ENCODE measurements at regions not wholly inside any gene's neighbourhood (a gene's known extent, or its start where the extent isn't known, plus 50 kb on each side); places are given as distances from the start of the nearest gene placed in this dataset.
"Not testable (repeated sequence)": the region's sequence is repeated elsewhere in the genome, so short reads cannot be mapped to it uniquely, and the experiment has no call there.

DNA sequence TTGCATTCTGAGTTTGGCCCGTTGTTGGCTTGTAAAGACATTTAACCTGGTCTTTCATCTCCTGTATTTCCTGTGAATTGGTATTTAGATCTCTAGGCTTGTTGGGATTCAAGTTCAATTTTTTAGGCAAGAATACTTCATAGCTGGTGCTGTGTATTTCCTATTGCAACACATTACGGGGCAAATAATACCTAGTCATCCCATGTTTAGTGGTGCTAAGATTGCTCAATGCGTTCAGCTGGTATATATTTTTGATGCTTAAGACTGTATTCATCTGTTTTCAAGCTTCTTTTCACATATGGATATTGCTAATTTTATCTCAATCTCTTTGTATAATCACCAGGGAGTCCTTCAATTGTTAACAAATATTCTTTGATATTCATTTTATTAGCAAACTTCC, 87.5 kb upstream of the ZBTB18 start:
- DNase-seq (ENCODE audit: extremely low read depth, low read depth), result no peak
- no peak overlapping the region for H3K4me3 ChIP-seq (replicated peaks; ENCODE audit: low read depth, low read length)
- TF ChIP-seq, protein P1, sequence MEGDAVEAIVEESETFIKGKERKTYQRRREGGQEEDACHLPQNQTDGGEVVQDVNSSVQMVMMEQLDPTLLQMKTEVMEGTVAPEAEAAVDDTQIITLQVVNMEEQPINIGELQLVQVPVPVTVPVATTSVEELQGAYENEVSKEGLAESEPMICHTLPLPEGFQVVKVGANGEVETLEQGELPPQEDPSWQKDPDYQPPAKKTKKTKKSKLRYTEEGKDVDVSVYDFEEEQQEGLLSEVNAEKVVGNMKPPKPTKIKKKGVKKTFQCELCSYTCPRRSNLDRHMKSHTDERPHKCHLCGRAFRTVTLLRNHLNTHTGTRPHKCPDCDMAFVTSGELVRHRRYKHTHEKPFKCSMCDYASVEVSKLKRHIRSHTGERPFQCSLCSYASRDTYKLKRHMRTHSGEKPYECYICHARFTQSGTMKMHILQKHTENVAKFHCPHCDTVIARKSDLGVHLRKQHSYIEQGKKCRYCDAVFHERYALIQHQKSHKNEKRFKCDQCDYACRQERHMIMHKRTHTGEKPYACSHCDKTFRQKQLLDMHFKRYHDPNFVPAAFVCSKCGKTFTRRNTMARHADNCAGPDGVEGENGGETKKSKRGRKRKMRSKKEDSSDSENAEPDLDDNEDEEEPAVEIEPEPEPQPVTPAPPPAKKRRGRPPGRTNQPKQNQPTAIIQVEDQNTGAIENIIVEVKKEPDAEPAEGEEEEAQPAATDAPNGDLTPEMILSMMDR (IDR thresholded peaks at IDR 0.05; ENCODE audit: low read depth, low read length, missing control alignments), result no peak

DNA sequence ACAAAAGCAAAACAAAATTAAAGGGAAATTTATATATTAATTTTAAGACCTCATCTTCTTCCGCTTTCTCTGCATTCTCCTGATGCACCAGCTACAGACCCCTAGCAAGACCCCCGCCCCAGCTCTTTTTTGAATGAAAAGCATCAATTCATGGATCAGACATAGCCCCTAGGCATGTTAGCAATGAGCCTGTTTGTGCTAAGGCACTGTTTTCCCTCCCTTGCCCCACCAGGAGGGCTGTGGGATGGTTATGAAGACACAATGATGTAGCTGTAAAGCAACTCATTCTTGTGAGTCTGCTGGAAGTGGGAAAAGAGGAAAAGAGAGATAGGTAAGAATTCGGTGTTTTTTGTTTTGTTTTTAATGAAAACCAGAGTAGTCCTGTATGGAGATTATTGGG, 88.5 kb upstream of the ZBTB18 start:
- no peak for DNase-seq (ENCODE audit: extremely low read depth, low read depth)
- no peak overlapping the region for H3K4me3 ChIP-seq (replicated peaks; ENCODE audit: low read depth, low read length)
- TF ChIP-seq, protein P1 (IDR thresholded peaks at IDR 0.05; ENCODE audit: low read depth, low read length, missing control alignments), result no peak

DNA sequence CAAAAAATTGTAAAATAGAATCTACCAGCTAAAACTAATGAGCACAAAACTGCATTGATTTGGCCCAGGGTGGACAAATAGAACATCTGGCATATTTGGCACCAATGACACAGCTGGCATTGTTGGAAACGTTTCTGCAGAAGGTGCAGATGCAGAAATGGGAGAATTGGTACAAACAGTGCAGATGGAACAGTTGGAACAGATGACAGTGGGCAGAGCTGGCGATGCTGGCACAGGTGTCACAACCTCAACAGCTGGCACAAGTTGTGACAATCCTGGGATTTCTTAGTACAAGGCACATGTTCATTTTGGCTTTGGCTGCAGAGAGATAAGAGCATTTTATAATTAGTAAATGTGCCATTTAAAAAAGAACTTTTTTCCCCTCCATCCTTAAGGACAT, 91.1 kb upstream of the ZBTB18 start:
- H3K4me3 ChIP-seq (replicated peaks; ENCODE audit: low read depth, low read length), result no peak overlapping the region
- TF ChIP-seq, protein P1 (IDR thresholded peaks at IDR 0.05; ENCODE audit: low read depth, low read length, missing control alignments), result no peak
- DNase-seq (ENCODE audit: extremely low read depth, low read depth), result no peak

DNA sequence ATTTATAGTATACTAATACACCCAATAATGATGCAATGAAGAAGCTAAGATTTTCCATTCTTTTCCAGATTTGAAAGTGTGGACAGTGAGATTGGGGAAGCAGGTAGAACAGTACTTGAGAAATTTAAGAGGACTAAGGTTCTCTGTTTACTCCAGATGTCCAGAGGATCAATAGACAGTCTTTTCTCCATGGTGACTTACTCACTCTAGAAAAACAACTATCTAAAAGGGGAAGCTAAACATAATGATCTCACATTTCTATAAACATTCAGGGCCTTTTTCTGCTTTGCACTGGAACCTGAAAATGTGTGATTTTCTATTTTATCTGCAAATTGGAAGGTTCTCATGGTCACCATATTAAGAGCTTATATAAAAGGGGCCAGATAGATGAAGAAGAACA, 93.9 kb upstream of the ZBTB18 start:
- TF ChIP-seq, protein P1 (IDR thresholded peaks at IDR 0.05; ENCODE audit: low read depth, low read length, missing control alignments), result no peak
- DNase-seq (ENCODE audit: extremely low read depth, low read depth), result no peak
- no peak overlapping the region for H3K4me3 ChIP-seq (replicated peaks; ENCODE audit: low read depth, low read length)

DNA sequence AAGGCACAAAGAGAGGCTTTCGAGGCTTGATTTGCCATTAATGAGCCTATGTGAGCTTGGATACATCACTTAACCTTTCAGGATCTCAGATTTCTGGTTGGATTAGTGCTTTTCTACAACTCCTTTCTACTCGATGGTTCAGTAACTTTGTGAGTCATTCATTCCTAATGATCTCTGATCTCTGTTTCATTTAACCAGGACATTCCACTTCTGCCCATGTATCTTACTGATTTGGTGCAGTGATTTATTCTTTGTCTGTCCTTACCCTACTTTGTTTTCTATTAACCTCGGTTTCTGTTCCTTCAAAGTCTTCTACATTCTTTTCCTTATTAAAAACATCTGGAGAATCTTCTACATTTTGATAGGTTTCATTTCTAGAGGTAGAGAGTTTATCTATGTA, 94.6 kb upstream of the ZBTB18 start:
- TF ChIP-seq, protein P1 (IDR thresholded peaks at IDR 0.05; ENCODE audit: low read depth, low read length, missing control alignments), result no peak
- H3K4me3 ChIP-seq (replicated peaks; ENCODE audit: low read depth, low read length), result no peak overlapping the region
- DNase-seq (ENCODE audit: extremely low read depth, low read depth), result peak; percentile 30

DNA sequence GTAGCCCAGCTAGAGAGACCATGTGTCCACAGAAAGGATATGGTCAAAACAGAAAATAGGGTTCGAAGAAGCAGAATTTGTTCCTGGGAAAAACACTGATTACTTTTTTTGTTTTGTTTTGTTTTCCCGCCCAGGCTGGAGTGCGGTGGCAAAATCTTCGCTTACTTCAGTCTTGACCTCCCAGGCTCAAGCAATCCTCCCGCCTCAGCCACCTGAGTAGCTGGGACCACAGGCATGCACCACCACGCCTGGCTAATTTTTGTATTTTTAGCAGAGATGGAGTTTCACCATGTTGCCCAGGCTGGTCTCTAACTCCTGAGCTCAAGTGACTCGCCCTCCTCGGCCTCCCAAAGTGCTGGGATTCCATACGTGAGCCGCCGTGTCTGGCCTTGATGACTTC, 99.9 kb upstream of the ZBTB18 start:
- DNase-seq (ENCODE audit: extremely low read depth, low read depth); H3K4me3 ChIP-seq (replicated peaks; ENCODE audit: low read depth, low read length): not testable (repeated sequence)

DNA sequence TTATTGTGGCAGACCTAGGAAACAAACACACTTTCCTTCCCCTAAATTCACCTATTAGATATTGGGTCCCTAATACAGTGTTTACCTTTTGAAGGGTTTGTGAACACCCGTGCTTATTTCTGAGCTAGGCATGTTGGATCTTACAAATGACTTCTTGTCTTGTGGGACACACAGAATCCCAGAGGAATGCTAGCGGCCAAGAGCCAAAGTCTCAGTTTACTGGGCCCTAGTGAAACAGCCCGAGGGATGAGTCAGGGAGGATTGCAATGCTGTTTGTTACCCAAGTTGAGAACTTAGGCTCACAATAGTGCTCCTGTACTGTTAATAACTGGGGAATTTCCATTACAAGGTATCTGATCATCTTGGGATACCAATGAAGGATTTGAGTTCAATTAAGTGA, 100.1 kb upstream of the AKT3 start:
- no peak overlapping the region for H3K4me3 ChIP-seq (replicated peaks; ENCODE audit: low read depth, low read length)
- TF ChIP-seq, protein P1 (IDR thresholded peaks at IDR 0.05; ENCODE audit: low read depth, low read length, missing control alignments), result no peak
- no peak for DNase-seq (ENCODE audit: extremely low read depth, low read depth)
